Vagina (tissue), 2 donors: ENCODE measurements at regions not wholly inside any gene's neighbourhood (a gene's known extent, or its start where the extent isn't known, plus 50 kb on each side); places are given as distances from the start of the nearest gene placed in this dataset.

Experiments
- DNase-seq, 2 donors: peaks; one replicate each; pipeline ENCODE4 v3.0.0-alpha.2; 2017; ENCODE audit errors: extremely low spot score in 2 of 2
- H3K27ac ChIP-seq: fragments of 200-600 bp; sonication (generic); one replicate; pipeline ENCODE4 v1.5.1; 2019
- H3K27me3 ChIP-seq: fragments of 200-600 bp; sonication (generic); one replicate; pipeline ENCODE4 v1.5.1; 2019
- H3K36me3 ChIP-seq, 2 donors: fragments of 200-600 bp; sonication (generic); one replicate each; pipeline ENCODE4 v1.5.1; 2017 to 2019
- H3K4me1 ChIP-seq: fragments of 200-600 bp; sonication (generic); one replicate; pipeline ENCODE4 v1.5.1; 2019
- H3K4me3 ChIP-seq, 2 donors: fragments of 200-600 bp; sonication (generic); 1 replicate in 1 of 2; 2 replicates in 1 of 2; pipeline ENCODE4 v1.5.1; 2016 to 2019
- H3K9me3 ChIP-seq: fragments of 200-600 bp; sonication (generic); one replicate; pipeline ENCODE4 v1.5.1; 2019
- CTCF ChIP-seq, 3 experiments: fragments of 450-650 bp in 2 of 3; fragments of 200-600 bp in 1 of 3; sonication (generic) in 1 of 3; IDR thresholded peaks; one replicate each; pipeline ENCODE4 v1.5.1; 2017 to 2019; ENCODE audit warnings: antibody characterized with exemption in 3 of 3, mild to moderate bottlenecking in 2 of 3, moderate library complexity in 2 of 3
- POLR2A ChIP-seq, 2 donors: fragments of 450-650 bp; IDR thresholded peaks; one replicate each; pipeline ENCODE4 v1.6.1; 2017; ENCODE audit warnings: antibody characterized with exemption in 2 of 2, mild to moderate bottlenecking in 2 of 2, moderate library complexity in 2 of 2
- POLR2AphosphoS5 ChIP-seq, 2 donors: sonication (generic); formaldehyde crosslinking; IDR thresholded peaks; one replicate each; pipeline ENCODE4 v1.9.0; 2017; ENCODE audit warnings: antibody characterized with exemption in 2 of 2, mild to moderate bottlenecking in 2 of 2, low read depth in 1 of 2; ENCODE audit not compliant: insufficient read depth in 1 of 2
- intact Hi-C: fragments of 100-400 bp; cut with DNase I; formaldehyde crosslinking; loops from one replicate; pipeline ENCODE4 v1.15.1; 2023

GRCh38 chr4:96099031-96099430 lies 259.1 kb downstream of the PDHA2 start:
- H3K4me1 ChIP-seq, result no peaks in the 10 kb centered on the region
- no peaks in the 10 kb centered on the region for H3K9me3 ChIP-seq
- TF ChIP-seq POLR2A (IDR thresholded peaks at IDR 0.05) (no peak), POLR2AphosphoS5 (IDR thresholded peaks at IDR 0.05; ENCODE audit: insufficient read depth in 1 of 2, low read depth in 1 of 2) (no peak), CTCF (IDR thresholded peaks at IDR 0.05) (no peak)
- intact Hi-C loops, result no loop called here
- H3K27ac ChIP-seq, result no peak overlapping the region
- no peak for DNase-seq
- no peaks in the 10 kb centered on the region for H3K36me3 ChIP-seq
- H3K27me3 ChIP-seq, result no peaks in the 10 kb centered on the region
- no peak overlapping the region for H3K4me3 ChIP-seq

GRCh38 chr4:96102541-96103026 lies 262.7 kb downstream of the PDHA2 start:
- Histone ChIP-seq H3K4me3 (no peak overlapping the region), H3K27me3 (no peaks in the 10 kb centered on the region), H3K36me3 (no peaks in the 10 kb centered on the region), H3K9me3 (no peaks in the 10 kb centered on the region), H3K27ac (no peak overlapping the region), H3K4me1 (no peaks in the 10 kb centered on the region)
- TF ChIP-seq POLR2AphosphoS5 (IDR thresholded peaks at IDR 0.05; ENCODE audit: insufficient read depth in 1 of 2, low read depth in 1 of 2), result no peak
- no peak for TF ChIP-seq CTCF (IDR thresholded peaks at IDR 0.05)
- intact Hi-C loops, result no loop called here
- no peak for DNase-seq

GRCh38 chr4:96103086-96103485 lies 263.2 kb downstream of the PDHA2 start:
- intact Hi-C loops, result no loop called here
- Histone ChIP-seq H3K27ac (no peak overlapping the region), H3K4me1 (no peaks in the 10 kb centered on the region), H3K9me3 (no peaks in the 10 kb centered on the region), H3K4me3 (no peak overlapping the region), H3K27me3 (no peaks in the 10 kb centered on the region), H3K36me3 (no peaks in the 10 kb centered on the region)
- TF ChIP-seq POLR2AphosphoS5 (IDR thresholded peaks at IDR 0.05; ENCODE audit: insufficient read depth in 1 of 2, low read depth in 1 of 2) (no peak), POLR2A (IDR thresholded peaks at IDR 0.05) (no peak), CTCF (IDR thresholded peaks at IDR 0.05) (no peak)
- no peak for DNase-seq

- Histone ChIP-seq H3K27ac (no peak overlapping the region), H3K9me3 (no peaks in the 10 kb centered on the region), H3K36me3 (no peaks in the 10 kb centered on the region), H3K27me3 (no peaks in the 10 kb centered on the region), H3K4me1 (no peaks in the 10 kb centered on the region), H3K4me3 (no peak overlapping the region)
- no peak for DNase-seq
- intact Hi-C loops, result no loop called here
- TF ChIP-seq CTCF (IDR thresholded peaks at IDR 0.05) (no peak), POLR2AphosphoS5 (IDR thresholded peaks at IDR 0.05; ENCODE audit: insufficient read depth in 1 of 2, low read depth in 1 of 2) (no peak), POLR2A (IDR thresholded peaks at IDR 0.05) (no peak)
Measured at GRCh38 chr4:96108146-96108545, 268.3 kb downstream of the PDHA2 start.

- DNase-seq, result no peak
- H3K36me3 ChIP-seq, result no peaks in the 10 kb centered on the region
- TF ChIP-seq POLR2A (IDR thresholded peaks at IDR 0.05), result no peak
- no peak for TF ChIP-seq POLR2AphosphoS5 (IDR thresholded peaks at IDR 0.05; ENCODE audit: insufficient read depth in 1 of 2, low read depth in 1 of 2)
- TF ChIP-seq CTCF (IDR thresholded peaks at IDR 0.05), result no peak
- H3K9me3 ChIP-seq, result no peaks in the 10 kb centered on the region
- no peaks in the 10 kb centered on the region for H3K27me3 ChIP-seq
- intact Hi-C loops, result no loop called here
- no peaks in the 10 kb centered on the region for H3K4me1 ChIP-seq
- no peak overlapping the region for H3K27ac ChIP-seq
- H3K4me3 ChIP-seq, result no peak overlapping the region
Measured at GRCh38 chr4:96112631-96113030, 272.7 kb downstream of the PDHA2 start.
